T-cell (primary cell): ENCODE measurements at regions not wholly inside any gene's neighbourhood (a gene's known extent, or its start where the extent isn't known, plus 50 kb on each side); places are given as distances from the start of the nearest gene placed in this dataset.

Experiments used
- ATAC-seq, 4 experiments: fragments of 200-7000 bp in 3 of 4; fragments of 150-1000 bp in 1 of 4; cut with Tn5 transposase; replicated peaks in 1 of 4; 1 replicate in 3 of 4; 2 replicates in 1 of 4; pipeline ENCODE4 v1.10.0; 2021; ENCODE audit warnings: moderate library complexity in 3 of 4, mild to moderate bottlenecking in 2 of 4, moderate number of reproducible peaks in 1 of 4
- CTCF ChIA-PET, 2 donors: fragments of 300-600 bp; sonication (Branson Sonifier 250); formaldehyde crosslinking; loops; one replicate each; lab custom pipeline; 2022; ENCODE audit warnings: antibody characterized with exemption in 2 of 2; lab: Charles Lee
- POLR2A ChIA-PET, 2 donors: fragments of 300-600 bp; sonication (Branson Sonifier 250); formaldehyde crosslinking; loops; one replicate each; lab custom pipeline; 2022; ENCODE audit warnings: antibody characterized with exemption in 2 of 2; lab: Charles Lee
- DNase-seq, 35 experiments: peaks; one replicate each; pipeline versions ENCODE4 v3.0.0 to v3.0.0-alpha.2; 2013 to 2023
- H3K27ac ChIP-seq: one replicate; pipeline ENCODE4 v1.5.1; 2013; ENCODE audit warnings: low read length
- H3K27me3 ChIP-seq, 2 experiments: replicated peaks in 1 of 2; 1 replicate in 1 of 2; 2 replicates in 1 of 2; pipeline versions ENCODE4 v1.6.1 to v1.7.0; 2013; ENCODE audit warnings: low read length in 1 of 2, mixed read lengths in 1 of 2; ENCODE audit not compliant: control insufficient read depth in 2 of 2, insufficient read depth in 2 of 2; ENCODE audit errors: extremely low read depth in 1 of 2
- H3K36me3 ChIP-seq, 2 donors: 1 replicate in 1 of 2; 2 replicates in 1 of 2; pipeline versions ENCODE4 v1.6.1 to v1.7.0; 2013; ENCODE audit warnings: low read length in 1 of 2; ENCODE audit not compliant: control insufficient read depth in 2 of 2, insufficient read depth in 1 of 2; ENCODE audit errors: extremely low read depth in 1 of 2
- H3K4me1 ChIP-seq, 2 experiments: 1 replicate in 1 of 2; 2 replicates in 1 of 2; pipeline versions ENCODE4 v1.6.1 to v1.7.0; 2013; ENCODE audit warnings: low read length in 2 of 2, mixed read lengths in 1 of 2; ENCODE audit not compliant: insufficient read depth in 2 of 2, control insufficient read depth in 1 of 2; ENCODE audit errors: extremely low read depth in 1 of 2
- H3K4me3 ChIP-seq, 2 donors: 1 replicate in 1 of 2; 2 replicates in 1 of 2; pipeline versions ENCODE4 v1.5.1 to v1.7.0; 2013; ENCODE audit warnings: mild to moderate bottlenecking in 2 of 2, low read length in 1 of 2, moderate library complexity in 1 of 2; ENCODE audit not compliant: control insufficient read depth in 1 of 2; ENCODE audit errors: extremely low read depth in 1 of 2
- H3K9me3 ChIP-seq: 2 replicates; pipeline ENCODE4 v1.7.0; 2013
- H3K27ac Mint-ChIP-seq, 2 donors: one replicate each; pipeline ENCODE4 v1.8.0; 2020 to 2021; ENCODE audit warnings: mild to moderate bottlenecking in 2 of 2, mixed read lengths in 2 of 2
- H3K27me3 Mint-ChIP-seq, 2 donors: one replicate each; pipeline ENCODE4 v1.8.0; 2021 to 2022; ENCODE audit warnings: mixed read lengths in 2 of 2
- H3K36me3 Mint-ChIP-seq: one replicate; pipeline ENCODE4 v1.8.0; 2021; ENCODE audit warnings: mixed read lengths
- H3K4me1 Mint-ChIP-seq, 3 donors: one replicate each; pipeline ENCODE4 v1.8.0; 2020 to 2022; ENCODE audit warnings: mixed read lengths in 3 of 3, mild to moderate bottlenecking in 1 of 3
- H3K4me3 Mint-ChIP-seq, 3 donors: one replicate each; pipeline ENCODE4 v1.8.0; 2020 to 2022; ENCODE audit warnings: mild to moderate bottlenecking in 3 of 3, mixed read lengths in 3 of 3, moderate library complexity in 3 of 3
- H3K9me3 Mint-ChIP-seq, 3 donors: one replicate each; pipeline ENCODE4 v1.8.0; 2020 to 2022; ENCODE audit warnings: mixed read lengths in 3 of 3
- WGBS: methylation state at CpG from one replicate; pipeline ENCODE4 v1.1.5; 2013; ENCODE audit warnings: missing lambda C conversion rate; ENCODE audit not compliant: insufficient coverage; 5-methylcytosine and 5-hydroxymethylcytosine counted together

DNA sequence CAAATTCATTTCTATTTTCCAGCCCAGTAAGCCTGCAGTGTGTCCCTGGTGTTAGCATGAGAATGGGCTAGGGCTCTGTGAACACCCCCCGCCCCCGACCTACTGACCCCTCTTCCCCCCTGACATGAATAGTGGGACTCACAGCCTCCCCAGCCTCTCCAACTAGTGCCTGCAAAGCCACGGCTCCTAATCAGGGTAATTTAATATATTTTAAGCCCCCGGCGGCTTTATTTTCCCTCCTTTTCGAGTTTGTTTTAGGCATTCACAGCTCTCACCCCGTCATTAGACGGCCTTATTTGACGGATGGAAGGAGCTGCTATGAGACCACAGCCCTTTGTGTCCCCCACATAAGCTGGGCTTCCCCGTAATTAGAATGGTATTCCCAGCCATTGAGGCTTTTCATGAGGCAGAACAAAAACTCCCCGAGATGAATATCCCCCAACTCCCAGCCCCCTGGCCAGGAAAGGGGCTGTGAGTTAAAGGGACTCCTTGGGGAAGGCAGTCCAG lies 78.3 kb upstream of the POLG start:
- H3K4me1 ChIP-seq, result peaks cover 0 to 51% of the 10 kb centered on the region in 2 experiments
- no peaks in the 10 kb centered on the region for H3K9me3 ChIP-seq
- ATAC-seq (no peak), DNase-seq (no peak)
- Mint-ChIP-seq H3K27ac (peak overlapping the region in 1 of 2 donors; percentile 61), H3K27me3 (peaks cover 78 to 93% of the 10 kb centered on the region in 2 donors), H3K36me3 (no peaks in the 10 kb centered on the region), H3K4me1 (peaks cover 29 to 43% (median 42%) of the 10 kb centered on the region in 3 donors), H3K4me3 (no peak overlapping the region), H3K9me3 (no peaks in the 10 kb centered on the region)
- 11% methylated on average over 5 of the region's 11 CpGs for WGBS
- POLR2A ChIA-PET, result no interaction called here
- no peak overlapping the region for H3K27ac ChIP-seq
- H3K4me3 ChIP-seq, result no peak overlapping the region
- CTCF ChIA-PET, result interaction anchor here (0.7 kb wide), 2 partner anchors 17 to 26 kb away, joined by 3 to 5 read pairs; no protein-coding TSS in a partner anchor
- H3K27me3 ChIP-seq, result peaks cover 25 to 93% of the 10 kb centered on the region in 2 experiments
- H3K36me3 ChIP-seq, result no peaks in the 10 kb centered on the region

- Histone ChIP-seq H3K27ac (no peak overlapping the region), H3K36me3 (no peaks in the 10 kb centered on the region), H3K4me1 (peaks cover 0 to 59% of the 10 kb centered on the region in 2 experiments), H3K9me3 (no peaks in the 10 kb centered on the region), H3K4me3 (no peak overlapping the region), H3K27me3 (peaks cover 25 to 99% of the 10 kb centered on the region in 2 experiments)
- no peak for DNase-seq
- Mint-ChIP-seq H3K4me3 (peak overlapping the region in 2 of 3 donors; percentile 6 to 83), H3K27me3 (peaks cover 77 to 95% of the 10 kb centered on the region in 2 donors), H3K9me3 (no peaks in the 10 kb centered on the region), H3K36me3 (no peaks in the 10 kb centered on the region), H3K4me1 (peaks cover 43 to 57% (median 52%) of the 10 kb centered on the region in 3 donors), H3K27ac (no peak overlapping the region)
- CTCF ChIA-PET, result no interaction called here
- no peak for ATAC-seq
- POLR2A ChIA-PET, result no interaction called here
- WGBS, result 28% methylated on average over 12 of the region's 19 CpGs
These were observed 75.4 kb upstream of the POLG start for GRCh38 chr15:89410039-89410435.

- no peak for DNase-seq
- Histone ChIP-seq H3K27ac (no peak overlapping the region), H3K36me3 (no peaks in the 10 kb centered on the region), H3K9me3 (no peaks in the 10 kb centered on the region), H3K27me3 (peaks cover 27 to 99% of the 10 kb centered on the region in 2 experiments), H3K4me3 (peak overlapping the region; percentile 32 to 41), H3K4me1 (peaks cover 0 to 59% of the 10 kb centered on the region in 2 experiments)
- Mint-ChIP-seq H3K27me3 (peaks cover 79 to 96% of the 10 kb centered on the region in 2 donors), H3K9me3 (no peaks in the 10 kb centered on the region), H3K4me1 (peaks cover 43 to 57% (median 52%) of the 10 kb centered on the region in 3 donors), H3K27ac (peak overlapping the region in 1 of 2 donors; percentile 19), H3K36me3 (no peaks in the 10 kb centered on the region), H3K4me3 (peak overlapping the region; percentile 78 to 89 (median 83))
- POLR2A ChIA-PET, result no interaction called here
- no peak for ATAC-seq
- CTCF ChIA-PET, result no interaction called here
- 15% methylated on average over 45 of the region's 56 CpGs for WGBS
These were observed 74.8 kb upstream of the POLG start for GRCh38 chr15:89409184-89410038.

- H3K27me3 Mint-ChIP-seq, result peaks cover 79 to 96% of the 10 kb centered on the region in 2 donors
- H3K9me3 ChIP-seq, result no peaks in the 10 kb centered on the region
- ChIA-PET POLR2A (no interaction called here), CTCF (interaction anchor here in 1 of 2 donors (0.5 kb wide), 1 partner anchor 1579 kb away, joined by 3 read pairs; no protein-coding TSS in a partner anchor)
- peak overlapping the region; percentile 32 to 41 for H3K4me3 ChIP-seq
- H3K27ac Mint-ChIP-seq, result no peak overlapping the region
- peaks cover 22 to 99% of the 10 kb centered on the region in 2 experiments for H3K27me3 ChIP-seq
- peaks cover 43 to 57% (median 52%) of the 10 kb centered on the region in 3 donors for H3K4me1 Mint-ChIP-seq
- H3K36me3 ChIP-seq, result no peaks in the 10 kb centered on the region
- no peak for DNase-seq
- WGBS, result 12% methylated on average over 29 of the region's 33 CpGs
- H3K4me3 Mint-ChIP-seq, result peak overlapping the region; percentile 78 to 89 (median 83)
- H3K9me3 Mint-ChIP-seq, result no peaks in the 10 kb centered on the region
- no peak for ATAC-seq
- H3K27ac ChIP-seq, result no peak overlapping the region
- H3K36me3 Mint-ChIP-seq, result no peaks in the 10 kb centered on the region
- peaks cover 0 to 59% of the 10 kb centered on the region in 2 experiments for H3K4me1 ChIP-seq
These were observed 74.0 kb upstream of the POLG start for GRCh38 chr15:89408372-89409183.

GRCh38 chr15:89406940-89407607 lies 72.5 kb upstream of the POLG start:
- ATAC-seq (no peak), DNase-seq (no peak)
- Histone ChIP-seq H3K4me3 (no peak overlapping the region), H3K4me1 (peaks cover 0 to 59% of the 10 kb centered on the region in 2 experiments), H3K9me3 (no peaks in the 10 kb centered on the region), H3K27ac (no peak overlapping the region), H3K36me3 (no peaks in the 10 kb centered on the region), H3K27me3 (peaks cover 28 to 89% of the 10 kb centered on the region in 2 experiments)
- WGBS, result 9% methylated on average over 40 of the region's 46 CpGs
- ChIA-PET POLR2A (no interaction called here), CTCF (interaction anchor here in 1 of 2 donors (1.0 kb wide), 1 partner anchor 48 kb away, joined by 5 read pairs; no protein-coding TSS in a partner anchor)
- no peaks in the 10 kb centered on the region for H3K36me3 Mint-ChIP-seq
- H3K27ac Mint-ChIP-seq, result no peak overlapping the region
- peaks cover 43 to 55% (median 49%) of the 10 kb centered on the region in 3 donors for H3K4me1 Mint-ChIP-seq
- peak overlapping the region in 2 of 3 donors; percentile 43 to 83 for H3K4me3 Mint-ChIP-seq
- no peaks in the 10 kb centered on the region for H3K9me3 Mint-ChIP-seq
- H3K27me3 Mint-ChIP-seq, result peaks cover 78 to 93% of the 10 kb centered on the region in 2 donors
